ENCODE measurements at regions not wholly inside any gene's neighbourhood (a gene's known extent, or its start where the extent isn't known, plus 50 kb on each side); places are given as distances from the start of the nearest gene placed in this dataset.
"Not testable (repeated sequence)": the region's sequence is repeated elsewhere in the genome, so short reads cannot be mapped to it uniquely, and the experiment has no call there.

- not testable (repeated sequence) for TF ChIP-seq CTCF (IDR thresholded peaks at IDR 0.05; ENCODE audit: insufficient read depth, low read depth, low read length); EZH2 (IDR thresholded peaks at IDR 0.05; ENCODE audit: insufficient read depth, low read length)
These were observed 97.5 kb upstream of the TRIM2 start for GRCh38 chr4:153106736-153107135.

Measured in astrocyte (in vitro differentiated cells and primary cell).